ENCODE measurements at regions not wholly inside any gene's neighbourhood (a gene's known extent, or its start where the extent isn't known, plus 50 kb on each side); places are given as distances from the start of the nearest gene placed in this dataset.

GRCh38 chr10:10613656-10614244 lies 403.9 kb upstream of the CELF2 start:
- no peaks in the 10 kb centered on the region for H3K9me3 ChIP-seq (ENCODE audit: control insufficient read depth in 1 of 2, insufficient read depth in 1 of 2, low read length in 2 of 2)
- H3K27ac Mint-ChIP-seq = no peak overlapping the region
- ChIA-PET CTCF (no interaction called here), POLR2A (no interaction called here)
- peaks cover 14% of the 10 kb centered on the region for H3K27me3 Mint-ChIP-seq
- H3K4me3 Mint-ChIP-seq = no peak overlapping the region
- no peak overlapping the region for H3K27ac ChIP-seq (ENCODE audit: low read depth in 1 of 2, low read length in 2 of 2)
- peaks cover 0 to 3% of the 10 kb centered on the region in 2 experiments for H3K27me3 ChIP-seq (ENCODE audit: control insufficient read depth in 1 of 2, insufficient read depth in 2 of 2, low read length in 2 of 2)
- TF ChIP-seq CTCF (IDR thresholded peaks at IDR 0.05) = no peak
- no peak overlapping the region for H3K4me3 ChIP-seq (ENCODE audit: low read length)
- H3K4me1 ChIP-seq (ENCODE audit: insufficient read depth, low read length) = no peaks in the 10 kb centered on the region
- intact Hi-C loops (cut with DNase I, micrococcal nuclease) = no loop called here
- no peaks in the 10 kb centered on the region for H3K4me1 Mint-ChIP-seq (ENCODE audit: low read depth)
- ATAC-seq (ENCODE audit: poor library complexity) (no peak), DNase-seq (no peak)
- no peaks in the 10 kb centered on the region for H3K36me3 ChIP-seq (ENCODE audit: insufficient read depth, low read length)
- H3K36me3 Mint-ChIP-seq (ENCODE audit: low read depth) = no peaks in the 10 kb centered on the region
- H3K9me3 Mint-ChIP-seq = no peaks in the 10 kb centered on the region

GRCh38 chr10:10617686-10618085 lies 400.0 kb upstream of the CELF2 start:
- Mint-ChIP-seq H3K4me3 (no peak overlapping the region), H3K27ac (no peak overlapping the region), H3K9me3 (no peaks in the 10 kb centered on the region), H3K4me1 (ENCODE audit: low read depth) (no peaks in the 10 kb centered on the region), H3K36me3 (ENCODE audit: low read depth) (no peaks in the 10 kb centered on the region), H3K27me3 (peaks cover 9% of the 10 kb centered on the region)
- TF ChIP-seq CTCF (IDR thresholded peaks at IDR 0.05) = no peak
- H3K4me1 ChIP-seq (ENCODE audit: insufficient read depth, low read length) = no peaks in the 10 kb centered on the region
- intact Hi-C loops (cut with DNase I, micrococcal nuclease) = no loop called here
- DNase-seq (no peak), ATAC-seq (ENCODE audit: poor library complexity) (no peak)
- POLR2A ChIA-PET = no interaction called here
- H3K27ac ChIP-seq (ENCODE audit: low read depth in 1 of 2, low read length in 2 of 2) = no peak overlapping the region
- peaks cover 0 to 3% of the 10 kb centered on the region in 2 experiments for H3K27me3 ChIP-seq (ENCODE audit: control insufficient read depth in 1 of 2, insufficient read depth in 2 of 2, low read length in 2 of 2)
- CTCF ChIA-PET = no interaction called here
- no peaks in the 10 kb centered on the region for H3K9me3 ChIP-seq (ENCODE audit: control insufficient read depth in 1 of 2, insufficient read depth in 1 of 2, low read length in 2 of 2)
- H3K4me3 ChIP-seq (ENCODE audit: low read length) = no peak overlapping the region
- no peaks in the 10 kb centered on the region for H3K36me3 ChIP-seq (ENCODE audit: insufficient read depth, low read length)

- H3K4me1 ChIP-seq (ENCODE audit: insufficient read depth, low read length) = no peaks in the 10 kb centered on the region
- ATAC-seq (ENCODE audit: poor library complexity) (no peak), DNase-seq (no peak)
- ChIA-PET POLR2A (no interaction called here), CTCF (no interaction called here)
- peaks cover 9% of the 10 kb centered on the region for H3K27me3 Mint-ChIP-seq
- no peaks in the 10 kb centered on the region for H3K4me1 Mint-ChIP-seq (ENCODE audit: low read depth)
- TF ChIP-seq CTCF (IDR thresholded peaks at IDR 0.05) = no peak
- no peaks in the 10 kb centered on the region for H3K9me3 ChIP-seq (ENCODE audit: control insufficient read depth in 1 of 2, insufficient read depth in 1 of 2, low read length in 2 of 2)
- no peaks in the 10 kb centered on the region for H3K36me3 ChIP-seq (ENCODE audit: insufficient read depth, low read length)
- H3K9me3 Mint-ChIP-seq = no peaks in the 10 kb centered on the region
- no peak overlapping the region for H3K27ac Mint-ChIP-seq
- H3K36me3 Mint-ChIP-seq (ENCODE audit: low read depth) = no peaks in the 10 kb centered on the region
- no peak overlapping the region for H3K4me3 ChIP-seq (ENCODE audit: low read length)
- intact Hi-C loops (cut with DNase I, micrococcal nuclease) = no loop called here
- H3K27ac ChIP-seq (ENCODE audit: low read depth in 1 of 2, low read length in 2 of 2) = no peak overlapping the region
- H3K4me3 Mint-ChIP-seq = no peak overlapping the region
- peaks cover 0 to 3% of the 10 kb centered on the region in 2 experiments for H3K27me3 ChIP-seq (ENCODE audit: control insufficient read depth in 1 of 2, insufficient read depth in 2 of 2, low read length in 2 of 2)
Measured at GRCh38 chr10:10618139-10618538, 399.5 kb upstream of the CELF2 start.

Measured in CD4-positive, alpha-beta T cell (primary cell).